HepG2 (cell line): ENCODE measurements at regions not wholly inside any gene's neighbourhood (a gene's known extent, or its start where the extent isn't known, plus 50 kb on each side); places are given as distances from the start of the nearest gene placed in this dataset.

Source experiments
- ATAC-seq: fragments of 200-7000 bp; cut with Tn5 transposase; 3 replicates; pipeline ENCODE4 v1.9.1; 2020; ENCODE audit warnings: mild to moderate bottlenecking, moderate library complexity
- BruUV-seq: library from RNA; stranded (reverse); fragments of 400-500 nt; replicated peaks from 2 replicates; lab custom pipeline; 2021; lab: Mats Ljungman, UMichigan
- CTCF ChIA-PET: fragments of 300-600 bp; formaldehyde crosslinking; extraction: SDS; loops from one replicate; lab custom pipeline; 2021; ENCODE audit warnings: low total read pairs, inconsistent platforms, low intra/inter-chr PET ratio; lab: Yijun Ruan, JAX
- POLR2A ChIA-PET: fragments of 350-600 bp; sonication (Branson Sonifier 250); formaldehyde crosslinking; loops from one replicate; lab custom pipeline; 2020; ENCODE audit warnings: antibody characterized with exemption, inconsistent platforms; lab: Yijun Ruan, JAX
- DNase-seq: peaks from one replicate; pipeline ENCODE4 v3.0.0-alpha.2; 2015; ENCODE audit warnings: low spot score
- FAIRE-seq: peaks from 3 replicates; lab custom pipeline; 2011; peaks lifted over from hg19 to GRCh38; lab: Jason Lieb, UNC
- H2AFZ ChIP-seq: one replicate; pipeline ENCODE4 v1.6.1; 2011; ENCODE audit warnings: low read length, inconsistent platforms
- H3K27ac ChIP-seq: fragments of 300-600 bp; 3 replicates; pipeline ENCODE4 v1.8.0; 2011; ENCODE audit warnings: mixed run types, mild to moderate bottlenecking, mixed read lengths, low read length, inconsistent platforms; ENCODE audit not compliant: insufficient read depth; ENCODE audit errors: extremely low read length
- H3K27me3 ChIP-seq, 2 experiments: fragments of 200-600 bp in 1 of 2; 2 replicates in 1 of 2; 3 replicates in 1 of 2; pipeline versions ENCODE4 v1.6.0 to v1.8.0; 2011; ENCODE audit warnings: low read length in 2 of 2, mild to moderate bottlenecking in 2 of 2, moderate library complexity in 2 of 2, inconsistent platforms in 1 of 2; ENCODE audit not compliant: insufficient read depth in 2 of 2, control insufficient read depth in 1 of 2
- H3K36me3 ChIP-seq, 2 experiments: fragments of 200-600 bp in 1 of 2; replicated peaks in 1 of 2; 2 replicates in 1 of 2; 3 replicates in 1 of 2; pipeline versions ENCODE4 v1.5.1 to v1.8.0; 2011; ENCODE audit warnings: low read length in 2 of 2, inconsistent platforms in 1 of 2; ENCODE audit not compliant: insufficient read depth in 2 of 2, control insufficient read depth in 1 of 2
- H3K4me1 ChIP-seq: 2 replicates; pipeline ENCODE4 v1.5.1; 2012; ENCODE audit warnings: low read length, inconsistent platforms; ENCODE audit not compliant: insufficient read depth
- H3K4me2 ChIP-seq: 2 replicates; pipeline ENCODE4 v1.6.0; 2011; ENCODE audit warnings: low read depth, low read length, inconsistent platforms
- H3K4me3 ChIP-seq, 3 experiments: fragments of 200-600 bp in 1 of 3; sonication (generic), shearing (Covaris generic) in 1 of 3; replicated peaks in 1 of 3; 2 replicates each; pipeline ENCODE4 v1.5.1; 2011 to 2016; ENCODE audit warnings: low read length in 3 of 3, inconsistent platforms in 2 of 3, low read depth in 2 of 3, mild to moderate bottlenecking in 2 of 3, control low read depth in 1 of 3, mixed read lengths in 1 of 3; ENCODE audit not compliant: insufficient read depth in 1 of 3
- H3K79me2 ChIP-seq: one replicate; pipeline ENCODE4 v1.6.1; 2011; ENCODE audit warnings: low read length, inconsistent platforms; ENCODE audit not compliant: insufficient read depth
- H3K9ac ChIP-seq: 2 replicates; pipeline ENCODE4 v1.6.0; 2011; ENCODE audit warnings: mild to moderate bottlenecking, low read depth, low read length, inconsistent platforms; ENCODE audit not compliant: insufficient read depth
- H3K9me3 ChIP-seq: 2 replicates; pipeline ENCODE4 v1.5.1; 2012; ENCODE audit warnings: mild to moderate bottlenecking, low read length
- H4K20me1 ChIP-seq: 2 replicates; pipeline ENCODE4 v1.6.0; 2011; ENCODE audit warnings: inconsistent platforms, mild to moderate bottlenecking, low read length, moderate library complexity; ENCODE audit not compliant: insufficient read depth
- BATF2 ChIP-seq: sonication (generic); formaldehyde crosslinking; IDR thresholded peaks from 2 replicates; pipeline ENCODE4 v1.8.0; 2022; ENCODE audit warnings: mild to moderate bottlenecking, missing genetic modification reagents, moderate library complexity
- MLX ChIP-seq: IDR thresholded peaks from 2 replicates; pipeline ENCODE4 v1.6.1; 2016
- NR2F6 ChIP-seq, 2 experiments: IDR thresholded peaks; 2 replicates each; pipeline ENCODE4 v1.6.1; 2016; ENCODE audit warnings: antibody characterized with exemption in 1 of 2, mild to moderate bottlenecking in 1 of 2
- SNAPC5 ChIP-seq: sonication (generic); formaldehyde crosslinking; IDR thresholded peaks from 2 replicates; pipeline ENCODE4 v1.8.1; 2023; ENCODE audit warnings: mild to moderate bottlenecking, missing genetic modification reagents, borderline replicate concordance
- SOX6 ChIP-seq, 2 experiments: fragments of 450-650 bp in 1 of 2; sonication (generic) in 1 of 2; formaldehyde crosslinking in 1 of 2; IDR thresholded peaks; 2 replicates each; pipeline versions ENCODE4 v1.4.0 to v1.6.1; 2017 to 2020; ENCODE audit warnings: antibody characterized with exemption in 1 of 2, mild to moderate bottlenecking in 1 of 2, missing genetic modification reagents in 1 of 2
- SP5 ChIP-seq: IDR thresholded peaks from 2 replicates; pipeline ENCODE4 v1.6.1; 2016; ENCODE audit warnings: low read depth, borderline replicate concordance
- TOE1 ChIP-seq: sonication (generic); formaldehyde crosslinking; IDR thresholded peaks from 2 replicates; pipeline ENCODE4 v1.4.0; 2020; ENCODE audit warnings: mild to moderate bottlenecking, missing genetic modification reagents
- ZBTB4 ChIP-seq: sonication (generic); formaldehyde crosslinking; IDR thresholded peaks from 2 replicates; pipeline ENCODE4 v1.4.0; 2020; ENCODE audit warnings: missing genetic modification reagents, mild to moderate bottlenecking, borderline replicate concordance
- ZFP37 ChIP-seq: sonication (generic); formaldehyde crosslinking; IDR thresholded peaks from 2 replicates; pipeline ENCODE4 v1.4.0; 2020; ENCODE audit warnings: missing genetic modification reagents, borderline replicate concordance
- ZFY ChIP-seq: sonication (generic); formaldehyde crosslinking; IDR thresholded peaks from 2 replicates; pipeline ENCODE4 v1.4.0; 2020; ENCODE audit warnings: missing genetic modification reagents
- ZMYM2 ChIP-seq: sonication (generic); formaldehyde crosslinking; IDR thresholded peaks from 2 replicates; pipeline ENCODE4 v1.8.0; 2022; ENCODE audit warnings: mild to moderate bottlenecking, missing genetic modification reagents
- ZNF276 ChIP-seq: sonication (generic); formaldehyde crosslinking; IDR thresholded peaks from 2 replicates; pipeline ENCODE4 v1.4.0; 2020; ENCODE audit warnings: mild to moderate bottlenecking, low read depth, missing genetic modification reagents
- ZNF280B ChIP-seq: sonication (generic); formaldehyde crosslinking; IDR thresholded peaks from 2 replicates; pipeline ENCODE4 v1.5.0; 2020; ENCODE audit warnings: missing genetic modification reagents, mild to moderate bottlenecking, borderline replicate concordance
- ZNF761 ChIP-seq: sonication (generic); formaldehyde crosslinking; conservative IDR thresholded peaks from 2 replicates; pipeline ENCODE4 v1.4.0; 2020; ENCODE audit warnings: mild to moderate bottlenecking, missing genetic modification reagents
- WGBS: methylation state at CpG from one replicate; pipeline ENCODE4 v1.1.6; 2017; ENCODE audit warnings: low lambda C conversion rate; 5-methylcytosine and 5-hydroxymethylcytosine counted together
- in situ Hi-C: cut with HindIII; loops from 2 replicates; pipeline ENCODE4 v1.10.0; 2017; ENCODE audit warnings: low pct_unique_long_range_greater_than_20kb; ENCODE audit not compliant: extremely low pct_ligation_motif_present
- intact Hi-C: fragments of 100-400 bp; cut with micrococcal nuclease; formaldehyde crosslinking; loops from one replicate; pipeline ENCODE4 v1.10.0; 2022; ENCODE audit not compliant: unreplicated experiment

- Histone ChIP-seq H3K27me3 (no peaks in the 10 kb centered on the region), H3K4me1 (no peaks in the 10 kb centered on the region), H3K4me2 (no peak overlapping the region), H3K27ac (no peak overlapping the region), H4K20me1 (no peaks in the 10 kb centered on the region), H2AFZ (no peak overlapping the region), H3K9me3 (no peaks in the 10 kb centered on the region), H3K4me3 (no peak overlapping the region), H3K36me3 (no peaks in the 10 kb centered on the region), H3K9ac (no peak overlapping the region), H3K79me2 (no peaks in the 10 kb centered on the region)
- FAIRE-seq (no peak), ATAC-seq (no peak), DNase-seq (no peak)
- ChIA-PET POLR2A (no interaction called here), CTCF (no interaction called here)
- 73% methylated on average over 1 of the region's 2 CpGs for WGBS
- no peak for TF ChIP-seq ZNF276 (CRISPR knock-in tag)
- no peak for TF ChIP-seq MLX (CRISPR knock-in tag)
- TF ChIP-seq ZBTB4 (CRISPR knock-in tag), result no peak
- TF ChIP-seq ZNF761 (CRISPR knock-in tag), result no peak
- TF ChIP-seq ZMYM2 (CRISPR knock-in tag), result no peak
- TF ChIP-seq SOX6 (IDR thresholded peaks at IDR 0.05), result no peak
- no peak for TF ChIP-seq SOX6 (CRISPR knock-in tag; IDR thresholded peaks at IDR 0.05)
- TF ChIP-seq BATF2 (CRISPR knock-in tag), result no peak
- TF ChIP-seq ZFY, result no peak
- no peak for TF ChIP-seq SP5 (CRISPR knock-in tag)
- TF ChIP-seq NR2F6 (IDR thresholded peaks at IDR 0.05), result no peak
- TF ChIP-seq NR2F6 (CRISPR knock-in tag; IDR thresholded peaks at IDR 0.05), result no peak
- TF ChIP-seq SNAPC5, result no peak
- TF ChIP-seq ZNF280B, result no peak
- TF ChIP-seq ZFP37 (CRISPR knock-in tag), result no peak
- no peak for TF ChIP-seq TOE1
- intact Hi-C loops (no loop called here), in situ Hi-C loops (no loop called here)
- BruUV-seq, result no TSS peak
These were observed 70.6 kb downstream of the SNRPE start for GRCh38 chr1:203931953-203932352.
